ENCODE measurements at regions not wholly inside any gene's neighbourhood (a gene's known extent, or its start where the extent isn't known, plus 50 kb on each side); places are given as distances from the start of the nearest gene placed in this dataset.

DNA sequence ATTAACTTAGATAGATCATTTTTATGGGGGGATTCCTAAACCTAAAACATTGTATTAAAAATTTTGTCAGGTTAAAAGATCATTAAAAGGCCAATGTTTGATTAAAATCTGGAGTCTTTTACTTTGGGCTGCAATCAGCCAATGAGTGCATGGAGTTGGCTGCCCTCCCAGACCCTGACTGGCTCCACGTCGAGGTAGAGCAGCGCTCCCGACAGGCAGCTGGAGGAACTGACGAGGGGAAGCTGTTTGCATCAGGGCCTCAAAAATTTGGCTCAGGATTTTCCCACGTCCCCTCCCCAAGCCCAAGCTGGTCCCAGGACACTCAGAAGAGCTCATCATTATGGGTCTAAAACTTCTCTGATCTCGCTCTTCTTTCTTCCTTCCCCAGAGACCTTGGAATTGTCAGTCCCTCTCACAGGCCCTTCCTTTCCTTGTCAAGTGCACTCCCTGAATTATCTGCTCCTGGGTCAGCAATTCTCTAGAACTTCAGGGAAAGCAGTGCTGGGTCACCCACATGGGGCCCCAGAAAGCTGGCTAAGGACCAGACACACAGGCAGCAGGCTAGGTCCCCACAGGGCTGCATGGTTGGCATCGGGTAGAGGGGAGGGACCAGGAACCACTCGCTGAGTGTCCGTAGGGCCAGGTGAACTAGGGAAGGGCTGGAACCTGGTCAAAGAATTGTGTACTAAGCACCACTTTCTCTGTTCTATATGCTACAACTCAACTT is 119.6 kb upstream of the IGLL5 start:
- Histone ChIP-seq H3K36me3 (no peaks in the 10 kb centered on the region), H3K27ac (no peak overlapping the region), H3K4me1 (no peaks in the 10 kb centered on the region), H3K4me3 (no peak overlapping the region), H3K27me3 (no peaks in the 10 kb centered on the region), H3K9me3 (no peaks in the 10 kb centered on the region)
- TF ChIP-seq, protein P1, sequence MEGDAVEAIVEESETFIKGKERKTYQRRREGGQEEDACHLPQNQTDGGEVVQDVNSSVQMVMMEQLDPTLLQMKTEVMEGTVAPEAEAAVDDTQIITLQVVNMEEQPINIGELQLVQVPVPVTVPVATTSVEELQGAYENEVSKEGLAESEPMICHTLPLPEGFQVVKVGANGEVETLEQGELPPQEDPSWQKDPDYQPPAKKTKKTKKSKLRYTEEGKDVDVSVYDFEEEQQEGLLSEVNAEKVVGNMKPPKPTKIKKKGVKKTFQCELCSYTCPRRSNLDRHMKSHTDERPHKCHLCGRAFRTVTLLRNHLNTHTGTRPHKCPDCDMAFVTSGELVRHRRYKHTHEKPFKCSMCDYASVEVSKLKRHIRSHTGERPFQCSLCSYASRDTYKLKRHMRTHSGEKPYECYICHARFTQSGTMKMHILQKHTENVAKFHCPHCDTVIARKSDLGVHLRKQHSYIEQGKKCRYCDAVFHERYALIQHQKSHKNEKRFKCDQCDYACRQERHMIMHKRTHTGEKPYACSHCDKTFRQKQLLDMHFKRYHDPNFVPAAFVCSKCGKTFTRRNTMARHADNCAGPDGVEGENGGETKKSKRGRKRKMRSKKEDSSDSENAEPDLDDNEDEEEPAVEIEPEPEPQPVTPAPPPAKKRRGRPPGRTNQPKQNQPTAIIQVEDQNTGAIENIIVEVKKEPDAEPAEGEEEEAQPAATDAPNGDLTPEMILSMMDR (IDR thresholded peaks at IDR 0.05): no peak
- intact Hi-C loops (cut with DNase I): no loop called here
- no peak for DNase-seq (ENCODE audit: low spot score in 2 of 2)

GRCh38 chr22:22768885-22769284 is 118.7 kb upstream of the IGLL5 start:
- Histone ChIP-seq H3K4me3 (no peak overlapping the region), H3K9me3 (no peaks in the 10 kb centered on the region), H3K27me3 (no peaks in the 10 kb centered on the region), H3K36me3 (no peaks in the 10 kb centered on the region), H3K4me1 (no peaks in the 10 kb centered on the region), H3K27ac (no peak overlapping the region)
- DNase-seq (ENCODE audit: low spot score in 2 of 2): no peak
- intact Hi-C loops (cut with DNase I): no loop called here
- TF ChIP-seq, protein P1 (IDR thresholded peaks at IDR 0.05): no peak

GRCh38 chr22:22769434-22770279 is 118.0 kb upstream of the IGLL5 start:
- H3K4me3 ChIP-seq: no peak overlapping the region
- no peak for DNase-seq (ENCODE audit: low spot score in 2 of 2)
- H3K27ac ChIP-seq: no peak overlapping the region
- H3K4me1 ChIP-seq: no peaks in the 10 kb centered on the region
- intact Hi-C loops (cut with DNase I): no loop called here
- H3K27me3 ChIP-seq: no peaks in the 10 kb centered on the region
- TF ChIP-seq, protein P1 (IDR thresholded peaks at IDR 0.05): no peak
- no peaks in the 10 kb centered on the region for H3K36me3 ChIP-seq
- H3K9me3 ChIP-seq: no peaks in the 10 kb centered on the region

GRCh38 chr22:22770280-22770871 is 117.2 kb upstream of the IGLL5 start:
- no peaks in the 10 kb centered on the region for H3K27me3 ChIP-seq
- no peak for DNase-seq (ENCODE audit: low spot score in 2 of 2)
- H3K9me3 ChIP-seq: no peaks in the 10 kb centered on the region
- H3K36me3 ChIP-seq: no peaks in the 10 kb centered on the region
- no peaks in the 10 kb centered on the region for H3K4me1 ChIP-seq
- no peak overlapping the region for H3K27ac ChIP-seq
- TF ChIP-seq, protein P1 (IDR thresholded peaks at IDR 0.05): peak in 1 of 3 experiments; percentile 33
- intact Hi-C loops (cut with DNase I): no loop called here
- no peak overlapping the region for H3K4me3 ChIP-seq

DNA sequence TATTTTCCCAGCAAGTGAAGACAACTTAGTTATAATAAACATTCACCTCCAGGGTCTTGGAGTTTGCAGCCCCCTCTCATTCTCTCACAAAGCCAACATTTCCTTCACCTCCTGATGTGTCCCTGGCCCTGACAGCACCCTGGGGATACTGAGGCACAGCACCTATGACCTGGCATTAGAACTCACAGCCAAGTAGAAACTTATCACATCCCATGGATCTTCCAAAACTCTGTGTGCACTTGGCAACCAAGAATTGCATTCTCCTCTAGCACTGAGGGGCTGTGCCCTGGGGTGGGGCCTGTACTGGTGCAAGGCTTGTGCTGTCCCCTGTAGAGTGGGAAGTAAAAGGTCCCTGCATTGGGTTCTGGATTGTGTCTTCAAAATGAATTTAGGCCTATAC is 116.7 kb upstream of the IGLL5 start:
- DNase-seq (ENCODE audit: low spot score in 2 of 2): no peak
- Histone ChIP-seq H3K27ac (no peak overlapping the region), H3K36me3 (no peaks in the 10 kb centered on the region), H3K4me1 (no peaks in the 10 kb centered on the region), H3K9me3 (no peaks in the 10 kb centered on the region), H3K27me3 (no peaks in the 10 kb centered on the region), H3K4me3 (no peak overlapping the region)
- TF ChIP-seq, protein P1 (IDR thresholded peaks at IDR 0.05): no peak
- intact Hi-C loops (cut with DNase I): no loop called here

Measured in ascending aorta (tissue), 2 donors.